ENCODE measurements at regions not wholly inside any gene's neighbourhood (a gene's known extent, or its start where the extent isn't known, plus 50 kb on each side); places are given as distances from the start of the nearest gene placed in this dataset.

DNA sequence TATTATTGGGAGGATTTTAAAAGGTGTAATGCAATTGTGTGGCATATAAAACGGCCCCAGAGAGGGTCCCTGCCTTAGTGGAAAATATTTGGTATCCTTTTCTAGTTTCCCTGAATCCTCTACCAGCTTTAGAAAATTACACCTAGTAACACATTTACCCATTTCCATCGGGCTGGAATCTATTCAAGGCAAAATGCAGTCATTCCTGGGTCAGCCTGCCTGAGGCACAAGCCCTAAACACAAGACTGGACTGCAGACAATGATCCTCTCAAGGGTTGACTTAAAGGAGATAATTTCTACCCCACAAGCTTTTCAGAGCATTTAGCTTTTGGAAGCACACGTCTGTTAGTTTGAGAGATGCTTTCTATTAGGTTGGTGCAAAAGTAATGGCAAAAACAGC lies 124.4 kb upstream of the ADAMTSL1 start:
- DNase-seq (ENCODE audit: low read depth), result no peak

DNA sequence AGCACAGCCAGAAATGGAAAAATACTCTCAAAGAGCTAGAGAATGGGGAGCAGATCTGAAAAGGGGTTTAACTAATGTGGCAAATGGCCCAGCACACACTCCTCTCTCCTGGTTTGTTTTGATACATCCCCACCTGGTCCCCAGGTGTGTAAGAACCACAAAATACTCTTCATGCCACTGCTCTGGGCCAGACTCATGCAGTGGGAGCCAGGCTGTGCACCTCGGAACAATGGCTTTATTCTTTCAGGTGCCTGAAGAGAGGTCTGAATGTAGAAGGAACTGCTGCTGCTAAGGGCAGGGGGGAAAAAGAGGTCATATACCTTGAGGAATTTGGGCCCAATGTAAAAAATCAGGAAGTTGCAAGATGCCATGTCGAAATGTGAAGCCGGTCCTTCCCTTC lies 123.9 kb upstream of the ADAMTSL1 start:
- no peak for DNase-seq (ENCODE audit: low read depth)

DNA sequence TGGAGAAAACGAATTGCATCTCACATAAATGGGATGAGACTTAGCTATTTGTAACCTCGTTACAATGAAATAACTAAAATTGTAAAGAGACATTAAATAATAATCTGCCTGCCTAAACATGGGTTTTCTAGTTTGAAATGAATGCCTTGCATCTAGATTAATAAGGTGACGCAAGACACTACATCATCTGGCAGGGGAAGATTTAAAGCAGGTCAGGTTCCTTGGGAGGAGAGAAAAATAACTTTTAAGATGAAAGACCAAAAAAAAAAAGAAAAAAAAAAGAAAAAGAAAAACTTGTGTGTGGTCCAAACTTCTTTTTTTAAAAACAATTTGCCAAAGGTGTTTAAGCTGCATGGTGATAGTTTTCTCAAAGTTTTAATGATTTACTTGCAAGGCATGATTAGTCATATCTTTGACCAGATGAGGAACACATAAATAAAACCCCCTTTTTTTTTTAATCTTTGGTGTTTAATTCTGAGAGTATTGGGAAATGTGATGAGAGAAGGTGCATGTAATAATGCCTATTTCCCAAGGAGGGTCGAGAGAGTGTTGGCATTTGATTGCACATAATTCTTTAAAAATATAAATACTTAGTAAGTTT lies 122.9 kb upstream of the ADAMTSL1 start:
- no peak for DNase-seq (ENCODE audit: low read depth)

DNA sequence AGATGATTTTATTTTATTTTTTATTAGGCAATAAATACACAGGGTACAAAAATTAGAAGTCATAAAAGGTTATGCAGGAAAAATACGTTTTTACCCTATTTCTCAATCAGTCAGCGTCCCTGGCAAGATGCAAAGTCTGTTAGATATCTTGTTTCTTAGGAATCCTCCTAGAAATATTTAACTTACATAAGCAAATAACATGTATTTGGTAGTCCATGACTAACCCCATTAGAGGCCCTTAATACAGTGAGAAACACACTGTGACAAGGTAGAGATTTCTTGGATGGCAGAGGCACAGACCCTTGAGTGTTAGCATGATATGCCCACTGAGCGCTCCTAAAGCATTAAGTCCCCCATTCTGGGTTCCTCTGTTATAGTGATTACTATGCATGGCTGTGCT lies 121.2 kb upstream of the ADAMTSL1 start:
- DNase-seq (ENCODE audit: low read depth), result no peak

DNA sequence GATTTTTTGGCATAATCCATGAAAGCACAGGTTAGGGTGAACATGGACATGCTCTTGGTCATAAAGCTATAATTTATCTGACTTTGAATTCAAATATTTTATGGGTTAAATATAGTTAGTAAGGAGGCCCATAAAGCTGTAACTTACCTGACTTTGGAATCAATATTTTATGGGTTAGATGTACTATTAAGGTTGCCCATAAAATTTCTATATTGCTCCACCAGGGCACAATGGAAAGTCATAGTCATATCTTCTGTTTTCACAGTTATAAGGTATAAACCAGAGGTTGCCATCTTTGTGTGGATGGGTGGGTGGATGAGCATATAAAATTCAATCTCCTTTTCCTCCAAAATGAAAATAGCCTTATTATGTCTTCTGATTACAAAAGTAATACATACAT lies 120.5 kb upstream of the ADAMTSL1 start:
- no peak for DNase-seq (ENCODE audit: low read depth)

DNA sequence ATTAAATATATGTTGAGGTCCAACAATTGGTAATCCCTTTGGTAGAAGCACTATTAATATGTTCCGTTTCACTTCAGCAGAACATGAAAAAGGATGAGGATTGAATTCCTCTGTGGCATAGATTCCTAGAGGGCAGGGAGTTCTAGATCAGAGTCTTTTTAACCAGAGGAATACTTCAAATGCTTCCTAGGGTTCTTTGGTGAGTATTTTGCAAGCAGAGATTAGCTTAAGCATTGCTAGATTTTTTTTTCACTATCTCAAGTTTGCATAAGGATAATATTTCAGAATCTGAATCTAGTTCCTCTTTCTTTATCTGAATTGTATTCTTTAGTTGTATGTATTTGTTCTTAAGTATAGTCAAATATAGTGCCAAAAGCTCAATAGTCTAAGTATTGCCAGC lies 116.6 kb upstream of the ADAMTSL1 start:
- DNase-seq (ENCODE audit: low read depth), result no peak

DNA sequence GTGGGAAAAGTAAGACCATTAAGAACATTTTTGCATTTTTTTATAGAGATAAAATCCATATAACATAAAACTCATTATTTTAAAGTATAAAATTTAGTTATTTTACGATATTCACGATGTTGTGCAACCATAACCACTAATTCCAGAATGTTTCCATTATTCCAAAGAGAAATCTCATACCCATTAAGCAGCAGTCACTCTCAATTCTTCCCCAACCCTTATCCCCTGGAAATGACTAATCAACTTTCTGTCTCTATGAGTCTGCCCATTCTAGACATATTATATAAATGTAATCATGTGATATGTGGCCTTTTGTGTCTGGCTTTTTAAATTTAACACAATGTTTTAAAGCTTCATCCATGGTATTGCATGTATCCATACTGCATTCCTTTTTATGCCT lies 115.6 kb upstream of the ADAMTSL1 start:
- DNase-seq (ENCODE audit: low read depth), result peak; percentile 62

DNA sequence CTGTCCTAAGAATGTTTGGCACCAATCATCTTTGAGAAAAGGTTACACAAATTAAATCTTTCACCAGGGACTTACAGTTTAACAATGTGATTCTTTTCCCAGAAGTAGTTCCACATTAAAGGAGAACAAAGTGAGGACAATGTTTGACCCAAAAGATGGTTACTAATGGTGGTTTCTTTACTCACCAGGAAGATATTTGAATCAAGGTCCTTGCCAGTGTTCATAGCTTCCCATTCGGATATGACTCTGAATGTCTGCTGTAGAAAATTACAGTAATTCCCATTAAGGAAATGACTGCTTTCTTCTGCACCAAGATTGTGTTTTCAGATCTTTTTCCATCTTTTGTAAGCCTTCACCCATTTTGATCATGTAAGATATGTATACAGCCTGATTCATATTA lies 114.6 kb upstream of the ADAMTSL1 start:
- DNase-seq (ENCODE audit: low read depth), result peak; percentile 90

DNA sequence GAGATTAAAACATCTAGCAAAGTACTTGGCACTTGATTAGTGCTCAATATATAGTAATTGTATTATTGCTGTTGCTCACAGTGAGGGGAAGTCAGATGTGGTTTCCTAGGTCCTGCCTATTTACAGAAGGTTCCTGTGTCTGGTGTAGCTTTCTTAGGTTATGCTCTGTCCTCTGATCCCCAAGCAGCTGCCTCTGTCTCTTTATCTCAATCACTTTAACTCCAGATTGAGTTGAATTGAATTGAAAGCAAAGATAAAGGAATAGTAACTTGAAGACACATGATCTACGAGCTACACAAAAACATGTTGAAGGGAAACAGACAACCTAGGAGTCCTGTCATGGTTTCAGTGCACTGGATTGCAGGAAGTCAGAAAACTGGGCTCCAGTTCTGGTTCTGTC lies 113.9 kb upstream of the ADAMTSL1 start:
- no peak for DNase-seq (ENCODE audit: low read depth)

DNA sequence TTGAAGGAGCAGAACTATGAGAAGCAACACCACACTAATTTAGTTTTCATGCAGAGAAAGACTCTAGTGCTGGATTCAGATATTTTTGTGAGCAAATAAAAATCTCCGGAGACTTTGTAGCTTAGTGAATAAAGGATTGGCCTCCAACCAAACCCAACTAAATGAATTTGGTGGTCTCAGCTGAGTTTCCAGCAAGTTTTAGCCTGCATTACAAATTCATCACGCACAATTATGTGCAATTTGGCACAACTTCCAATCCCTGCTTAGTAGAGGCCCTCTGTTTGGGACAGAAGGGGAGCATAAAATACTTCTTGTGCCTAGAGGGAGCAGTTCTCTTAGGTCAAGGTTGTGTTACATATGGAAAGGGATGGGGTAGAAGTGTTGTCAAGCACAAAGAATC lies 112.3 kb upstream of the ADAMTSL1 start:
- DNase-seq (ENCODE audit: low read depth), result no peak

DNA sequence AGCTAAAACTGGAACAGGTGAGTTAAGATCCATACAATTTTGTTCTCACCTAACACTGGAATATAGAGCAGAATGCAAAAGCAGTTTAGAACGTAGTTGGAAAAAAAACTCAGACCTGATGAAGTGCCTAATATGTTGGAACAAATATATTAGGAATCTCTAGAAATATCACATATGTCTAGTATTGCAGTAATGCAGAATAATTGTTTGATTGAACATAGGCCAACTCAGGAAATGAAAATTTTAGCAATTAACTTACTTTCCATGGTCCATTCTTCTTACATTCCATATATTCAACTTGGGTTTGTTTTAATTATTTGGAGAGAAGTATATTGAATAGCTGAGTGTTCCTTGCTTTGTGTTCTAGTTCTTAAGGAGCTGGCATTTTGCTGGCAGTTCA lies 111.8 kb upstream of the ADAMTSL1 start:
- DNase-seq (ENCODE audit: low read depth), result no peak

DNA sequence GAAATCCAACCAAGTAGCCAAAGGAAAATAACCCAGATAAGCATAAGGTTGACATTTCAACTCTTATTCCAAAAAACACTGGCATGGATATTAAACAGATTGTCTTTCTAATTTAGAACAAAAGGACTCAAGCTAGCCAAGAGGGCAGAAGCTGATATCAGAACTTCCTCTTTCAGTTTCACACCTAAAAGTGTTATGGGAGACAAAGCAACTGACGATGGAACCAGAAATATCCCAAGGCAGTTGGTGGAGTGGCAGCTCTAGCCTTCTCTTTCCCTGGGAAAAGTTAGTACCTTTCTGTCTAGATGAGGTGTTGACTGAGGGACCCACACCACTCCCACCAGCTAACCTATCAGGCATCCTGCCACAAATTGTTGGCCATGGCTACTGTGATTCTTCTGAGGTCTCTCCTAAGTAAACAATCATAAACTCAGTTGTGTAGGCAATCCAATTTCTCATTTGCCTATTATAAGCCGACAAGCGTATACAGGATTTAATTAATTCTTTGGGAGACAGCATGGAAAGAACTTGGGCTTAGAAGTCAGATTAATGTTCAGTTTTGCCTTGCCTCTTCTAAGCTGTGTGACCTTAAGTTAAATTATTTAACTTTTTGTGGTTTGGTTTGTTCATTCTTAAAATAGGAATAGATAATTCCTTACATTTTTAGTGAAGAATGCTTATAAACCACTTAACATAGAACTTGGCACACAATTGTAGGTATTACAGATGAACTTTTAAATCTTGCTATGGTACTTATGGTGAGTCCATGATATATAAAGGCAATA lies 110.9 kb upstream of the ADAMTSL1 start:
- DNase-seq (ENCODE audit: low read depth), result peak; percentile 82

DNA sequence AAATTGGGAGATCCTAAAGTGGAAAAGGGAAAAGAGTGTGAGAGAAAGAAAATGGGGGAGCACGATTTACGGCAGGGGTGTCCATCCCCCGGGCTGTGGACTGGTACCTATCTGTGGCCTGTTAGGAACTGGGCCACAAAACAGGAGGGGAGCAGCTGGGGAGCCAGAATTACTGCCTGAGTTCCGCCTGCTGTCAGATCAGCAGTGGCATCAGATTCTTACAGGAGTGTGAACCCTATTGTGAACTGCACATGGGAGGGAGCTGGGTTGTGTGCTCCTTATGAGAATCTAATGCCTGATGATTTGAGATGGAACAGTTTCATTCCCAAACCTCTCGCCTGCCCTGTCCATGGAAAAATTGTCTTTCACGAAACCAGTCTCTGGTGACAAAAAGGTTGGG lies 108.3 kb upstream of the ADAMTSL1 start:
- DNase-seq (ENCODE audit: low read depth), result no peak

DNA sequence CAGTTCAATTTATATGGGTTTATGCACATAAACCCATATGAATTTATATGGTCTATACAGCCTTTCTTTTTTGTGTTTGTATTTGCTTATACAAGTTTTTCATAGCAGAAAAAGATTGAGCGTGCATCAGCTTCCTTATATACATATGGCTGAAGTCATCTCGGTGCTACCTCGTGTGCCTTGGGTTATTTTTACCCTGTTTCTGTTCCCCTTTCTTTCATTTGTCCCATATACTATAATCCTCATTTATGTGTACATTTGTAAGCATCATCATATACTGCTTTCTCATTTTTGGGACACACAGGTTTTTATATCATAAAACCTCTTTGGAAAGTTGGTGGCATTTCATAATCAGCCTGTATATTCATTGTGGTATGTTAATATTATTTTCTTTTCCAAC lies 107.8 kb upstream of the ADAMTSL1 start:
- DNase-seq (ENCODE audit: low read depth), result no peak

DNA sequence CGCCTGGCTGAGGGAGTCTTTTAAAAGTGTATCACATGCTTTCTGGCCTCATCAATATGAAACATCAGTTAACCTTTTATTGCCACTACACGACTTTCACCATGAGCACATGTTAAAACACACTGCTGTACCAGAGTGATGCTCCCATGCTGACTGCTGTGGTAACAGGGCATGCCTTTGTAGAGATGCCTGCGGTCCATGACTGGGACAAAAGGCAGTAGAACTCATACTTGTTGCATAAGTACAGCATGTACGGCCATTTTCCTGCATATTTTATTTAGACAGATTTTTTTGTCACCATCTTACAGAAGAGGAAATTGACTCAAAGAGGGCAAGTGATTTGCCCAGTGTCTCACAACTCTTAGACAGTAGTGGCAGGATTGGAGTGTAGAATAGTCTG lies 105.7 kb upstream of the ADAMTSL1 start:
- DNase-seq (ENCODE audit: low read depth), result peak; percentile 82

DNA sequence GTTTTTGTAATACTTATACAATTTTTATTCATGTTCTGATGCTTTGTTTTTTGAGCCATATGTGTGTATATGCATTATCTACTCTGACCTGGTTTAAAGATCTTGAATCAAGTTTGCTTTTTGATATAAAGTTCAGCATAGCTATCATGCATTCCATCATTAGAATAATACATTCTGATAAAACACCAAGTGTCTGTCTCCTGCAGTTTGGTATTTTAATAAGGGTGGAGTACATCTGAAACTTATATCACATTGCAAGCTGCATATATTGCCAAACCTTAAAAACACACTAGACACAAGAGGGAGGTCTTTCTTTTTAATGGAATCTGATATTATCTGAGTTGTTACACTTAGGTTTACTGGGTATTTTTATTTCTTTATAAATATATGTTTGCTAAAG lies 102.8 kb upstream of the ADAMTSL1 start:
- no peak for DNase-seq (ENCODE audit: low read depth)

DNA sequence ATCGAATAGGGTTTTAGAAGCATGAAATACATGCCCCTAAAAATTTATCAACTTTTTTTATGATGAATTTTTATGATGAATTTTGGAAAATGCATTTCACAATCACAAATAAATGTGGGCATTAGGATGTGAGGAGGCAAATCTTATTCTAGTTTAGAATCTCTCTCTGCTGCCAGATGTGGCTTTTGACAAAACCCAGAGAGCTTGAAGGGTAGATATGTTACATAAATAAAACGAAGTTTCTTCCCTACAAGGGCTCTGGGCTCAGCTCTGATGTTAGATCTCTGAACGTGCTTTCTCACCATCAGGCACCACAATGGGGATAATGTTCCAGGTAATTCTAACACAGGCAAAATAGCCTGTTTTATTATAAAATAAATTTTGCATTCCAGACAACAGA lies 102.3 kb upstream of the ADAMTSL1 start:
- no peak for DNase-seq (ENCODE audit: low read depth)

DNA sequence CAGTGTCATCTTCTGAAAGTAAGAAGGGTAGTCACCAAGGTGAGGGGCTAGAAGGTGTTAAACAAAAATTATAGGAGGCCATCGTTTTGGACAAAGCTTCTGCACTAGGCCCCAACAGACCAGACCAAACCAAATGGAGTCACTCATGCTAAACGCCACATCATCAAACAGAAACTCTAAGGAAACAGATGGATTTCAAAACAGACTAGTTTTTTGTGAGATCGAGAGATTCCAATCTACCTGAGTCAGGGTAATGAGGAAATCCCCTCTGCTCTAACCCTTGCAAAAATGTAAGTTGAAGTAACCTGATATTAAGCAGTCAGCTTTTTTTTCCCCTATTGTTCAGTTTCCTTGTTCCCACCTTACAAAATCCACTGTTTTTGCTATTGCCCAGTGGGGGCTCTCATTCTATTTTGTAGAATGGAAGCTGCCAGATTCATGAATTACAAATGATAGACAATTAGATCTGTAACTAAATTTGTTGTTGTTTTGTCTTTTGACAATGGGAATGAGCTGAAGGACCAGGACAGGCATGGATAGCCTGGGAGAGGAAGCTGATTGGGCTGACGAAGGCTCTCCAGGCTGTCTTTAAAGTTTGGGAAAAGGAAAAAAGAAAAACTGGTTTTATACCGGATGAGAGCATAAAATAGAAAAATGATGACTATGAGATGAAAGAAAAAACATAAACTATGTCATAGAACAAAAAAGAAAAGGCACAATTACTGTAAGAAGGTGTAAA lies 94.7 kb upstream of the ADAMTSL1 start:
- DNase-seq (ENCODE audit: low read depth), result peak; percentile 70

DNA sequence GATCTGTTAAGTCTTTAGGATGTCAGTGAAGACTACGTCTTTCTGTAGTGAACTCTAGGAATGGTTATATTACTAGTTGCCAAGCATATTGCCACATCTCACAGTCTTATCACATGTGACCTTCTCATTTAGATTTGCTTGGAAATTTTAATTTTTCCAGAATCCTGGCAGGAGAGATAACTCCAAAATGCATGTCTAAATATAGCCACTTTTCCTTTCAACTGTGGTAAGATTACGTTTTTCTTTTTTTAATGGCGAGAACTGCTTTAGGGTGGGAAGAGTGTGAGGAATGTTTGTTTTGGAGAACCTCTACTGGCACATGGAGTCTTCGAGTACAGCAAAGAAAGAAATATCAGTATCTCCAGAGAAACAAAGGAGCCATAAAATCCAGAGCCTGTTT lies 91.7 kb upstream of the ADAMTSL1 start:
- DNase-seq (ENCODE audit: low read depth), result peak; percentile 67

DNA sequence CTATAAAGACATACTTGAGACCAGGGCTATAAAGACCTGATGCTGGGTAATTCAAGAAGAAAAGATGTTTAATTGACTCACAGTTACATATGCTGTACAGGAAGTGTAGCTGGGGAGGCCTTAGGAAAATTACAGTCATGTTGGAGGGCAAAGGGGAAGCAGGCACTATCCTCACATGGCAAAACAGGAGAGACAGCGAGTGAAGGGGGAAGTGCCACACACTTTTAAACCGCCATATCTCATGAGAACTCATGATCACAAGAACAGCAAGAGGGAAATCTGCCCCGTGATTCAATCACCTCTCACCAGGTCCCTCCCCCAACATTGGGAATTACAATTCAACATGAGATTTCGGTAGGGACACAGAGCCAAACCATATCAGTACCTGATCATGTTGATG lies 89.9 kb upstream of the ADAMTSL1 start:
- DNase-seq (ENCODE audit: low read depth), result no peak

DNA sequence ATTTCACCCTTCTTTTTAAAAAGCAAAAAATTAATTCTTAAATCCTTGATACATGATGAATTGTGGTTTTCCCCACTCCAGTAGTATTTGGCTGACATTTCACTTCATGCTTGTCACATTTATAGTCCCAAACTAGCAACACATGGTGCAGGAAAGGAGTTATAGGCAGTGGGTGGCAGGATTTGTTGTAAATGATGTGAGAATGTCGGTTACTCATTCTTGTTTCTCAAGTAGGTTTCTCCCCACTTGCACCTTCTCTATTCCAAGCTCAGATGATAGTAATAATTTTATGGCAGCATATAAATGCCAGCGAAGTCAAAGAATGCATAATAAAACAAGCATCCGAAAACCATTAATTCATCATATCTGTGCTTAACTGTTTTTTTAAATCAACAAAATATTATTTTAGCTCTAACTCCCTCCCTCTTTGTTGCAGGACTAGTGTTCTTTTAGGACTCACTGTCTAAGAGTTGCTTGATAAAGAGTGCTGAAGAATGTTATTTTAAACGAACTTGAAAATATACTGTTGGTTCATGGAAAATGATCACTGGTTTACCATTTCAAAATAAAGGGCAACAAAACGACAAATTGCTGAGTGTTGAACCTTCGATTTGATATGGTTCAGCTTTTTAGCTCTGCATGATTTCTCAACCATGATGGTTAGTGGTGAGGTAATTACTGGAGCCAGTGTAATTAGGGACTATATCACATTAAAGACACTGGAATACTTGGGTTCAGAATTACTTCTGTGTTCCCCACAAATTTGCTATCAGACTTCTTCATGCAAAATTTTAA lies 88.1 kb upstream of the ADAMTSL1 start:
- DNase-seq (ENCODE audit: low read depth), result peak; percentile 76

DNA sequence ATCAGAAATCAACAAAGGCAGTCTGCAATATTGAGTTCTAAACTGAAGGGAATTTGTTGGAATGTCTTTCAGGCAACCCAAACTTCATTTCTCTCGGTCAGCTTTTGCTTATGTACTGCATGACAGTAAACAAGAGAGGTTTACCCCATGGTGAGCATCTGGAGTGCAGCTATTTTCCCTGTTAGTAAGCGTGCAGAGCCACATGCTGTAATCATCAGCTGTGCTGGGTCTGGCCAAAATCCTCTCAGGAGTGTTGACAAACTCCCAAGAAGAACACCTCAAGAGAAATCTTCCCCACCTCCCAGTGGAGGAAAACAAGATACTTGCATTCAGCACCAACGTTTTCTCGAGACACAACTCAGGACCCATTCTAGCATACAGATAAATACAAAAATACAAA lies 83.6 kb upstream of the ADAMTSL1 start:
- DNase-seq (ENCODE audit: low read depth), result peak; percentile 19
